ENCODE measurements at regions not wholly inside any gene's neighbourhood (a gene's known extent, or its start where the extent isn't known, plus 50 kb on each side); places are given as distances from the start of the nearest gene placed in this dataset.

GRCh38 chr2:237016121-237016915, 69.4 kb upstream of the COPS8 start:
- TF ChIP-seq GATA3 (IDR thresholded peaks at IDR 0.05; ENCODE audit: low read depth, low read length) (no peak), GATA2 (IDR thresholded peaks at IDR 0.05; ENCODE audit: low read depth, low read length) (no peak)

DNA sequence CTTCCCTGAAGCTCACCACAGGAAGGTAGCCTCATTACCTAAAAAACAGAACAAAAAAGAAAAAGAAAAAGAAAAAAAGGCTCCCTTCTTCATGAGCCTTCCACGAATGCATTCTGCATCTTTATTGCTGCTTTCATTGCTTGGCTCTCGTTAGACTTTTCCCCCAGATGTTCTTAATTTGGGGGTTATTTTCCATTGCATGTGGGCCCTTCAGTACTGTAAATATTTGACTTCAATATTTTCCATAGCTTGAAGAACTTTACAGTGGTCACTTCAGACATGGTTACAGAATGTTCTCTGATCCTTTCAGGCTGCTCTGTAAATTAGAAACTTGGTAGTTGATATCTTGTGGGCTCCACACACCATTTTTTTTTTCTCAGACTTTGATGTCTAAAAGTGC, 65.6 kb upstream of the COPS8 start:
- TF ChIP-seq GATA3 (IDR thresholded peaks at IDR 0.05; ENCODE audit: low read depth, low read length) (no peak), GATA2 (IDR thresholded peaks at IDR 0.05; ENCODE audit: low read depth, low read length) (no peak)

DNA sequence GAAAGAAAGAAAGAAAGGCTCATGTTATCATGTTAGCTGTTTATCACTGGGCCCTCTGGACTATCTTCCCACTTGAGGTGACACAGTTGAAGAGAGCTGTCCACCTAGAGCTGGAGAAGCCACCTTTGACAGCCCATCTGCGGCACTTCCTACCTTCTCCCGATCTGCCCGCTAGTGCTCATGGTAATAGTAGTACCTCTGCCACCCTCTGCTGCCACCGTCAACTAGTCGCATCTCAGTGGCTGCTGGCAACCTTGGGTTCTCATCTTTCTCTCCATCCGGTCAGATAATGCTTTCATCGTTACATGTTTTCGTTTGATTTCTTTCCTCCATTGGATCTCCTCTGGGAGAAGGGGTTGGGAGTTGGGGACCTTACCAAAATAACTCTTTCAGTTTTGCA, 63.2 kb upstream of the COPS8 start:
- TF ChIP-seq GATA3 (IDR thresholded peaks at IDR 0.05; ENCODE audit: low read depth, low read length) (no peak), GATA2 (IDR thresholded peaks at IDR 0.05; ENCODE audit: low read depth, low read length) (no peak)

DNA sequence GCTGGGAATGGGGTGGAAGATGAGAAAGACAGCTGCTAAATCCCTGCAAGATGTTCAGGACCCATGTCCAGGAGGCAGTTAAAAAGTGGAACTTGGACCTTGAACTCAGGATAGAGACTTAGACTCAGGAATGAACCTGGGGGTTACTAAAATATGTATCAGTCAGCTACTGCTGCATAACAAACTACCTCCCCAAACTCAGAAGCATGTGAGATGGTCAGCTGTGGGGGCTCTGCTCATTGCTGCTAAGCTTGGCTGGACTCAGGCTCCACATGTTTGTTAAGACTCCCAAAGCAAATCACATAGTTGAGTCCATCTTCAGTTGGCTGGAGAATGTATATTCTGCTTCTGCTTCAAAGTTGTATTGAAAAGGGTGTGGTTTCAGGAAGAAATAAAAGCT, 61.4 kb upstream of the COPS8 start:
- TF ChIP-seq GATA3 (IDR thresholded peaks at IDR 0.05; ENCODE audit: low read depth, low read length) (no peak), GATA2 (IDR thresholded peaks at IDR 0.05; ENCODE audit: low read depth, low read length) (no peak)

GRCh38 chr2:237025090-237025865, 60.4 kb upstream of the COPS8 start:
- TF ChIP-seq GATA3 (IDR thresholded peaks at IDR 0.05; ENCODE audit: low read depth, low read length) = no peak
- no peak for TF ChIP-seq GATA2 (IDR thresholded peaks at IDR 0.05; ENCODE audit: low read depth, low read length)

DNA sequence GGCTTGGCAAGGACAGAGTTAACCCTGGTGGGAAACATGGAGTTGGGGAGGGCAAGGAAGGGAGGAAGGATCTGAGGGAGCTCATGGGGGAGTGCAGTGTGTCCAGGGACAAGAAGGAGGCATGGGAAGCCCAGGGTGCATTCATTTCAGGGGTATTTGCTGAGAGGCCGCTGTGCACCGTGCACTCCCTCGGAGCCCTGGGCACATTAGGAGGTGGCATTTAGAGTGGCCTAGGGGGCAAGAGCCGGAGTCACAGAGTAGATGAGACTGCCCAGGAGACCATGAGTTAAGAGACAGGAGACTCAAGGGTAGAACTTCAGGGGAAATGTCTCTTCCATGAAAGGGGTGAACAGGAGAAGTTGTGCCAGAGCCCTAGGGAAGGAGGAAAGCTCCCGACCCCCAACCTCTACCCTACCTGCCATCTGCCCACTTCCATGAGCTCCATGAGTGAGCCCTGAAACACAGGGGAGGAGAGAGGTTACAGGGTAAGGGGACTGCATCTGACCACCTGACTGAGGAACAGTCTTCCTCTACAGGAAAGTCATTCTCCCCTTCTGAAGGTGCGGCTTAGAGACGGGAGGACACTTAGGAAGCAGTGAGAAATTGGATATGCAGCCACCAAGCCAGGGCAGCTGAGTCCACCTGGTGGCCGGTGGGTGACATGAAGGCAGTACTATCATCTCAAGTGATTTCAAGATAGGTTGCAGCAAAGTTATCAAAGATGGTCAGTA, 58.5 kb upstream of the COPS8 start:
- no peak for TF ChIP-seq GATA3 (IDR thresholded peaks at IDR 0.05; ENCODE audit: low read depth, low read length)
- TF ChIP-seq GATA2 (IDR thresholded peaks at IDR 0.05; ENCODE audit: low read depth, low read length) = no peak

DNA sequence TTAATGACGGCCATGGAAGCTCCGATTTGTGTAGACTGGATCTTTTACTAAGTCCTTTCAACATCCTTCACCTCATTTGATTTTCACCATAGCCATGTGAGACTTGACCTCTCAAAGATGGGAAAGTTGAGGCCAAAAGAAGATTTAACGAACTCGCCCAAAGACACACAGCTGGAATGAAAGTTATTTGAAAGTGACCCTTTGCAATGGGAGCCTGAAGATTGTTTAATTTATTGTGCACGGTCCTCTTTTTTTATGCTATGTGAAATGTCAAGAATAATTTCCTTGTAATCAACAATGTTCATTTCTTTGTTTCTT, 58.0 kb upstream of the COPS8 start:
- TF ChIP-seq GATA3 (IDR thresholded peaks at IDR 0.05; ENCODE audit: low read depth, low read length) (no peak), GATA2 (IDR thresholded peaks at IDR 0.05; ENCODE audit: low read depth, low read length) (no peak)

DNA sequence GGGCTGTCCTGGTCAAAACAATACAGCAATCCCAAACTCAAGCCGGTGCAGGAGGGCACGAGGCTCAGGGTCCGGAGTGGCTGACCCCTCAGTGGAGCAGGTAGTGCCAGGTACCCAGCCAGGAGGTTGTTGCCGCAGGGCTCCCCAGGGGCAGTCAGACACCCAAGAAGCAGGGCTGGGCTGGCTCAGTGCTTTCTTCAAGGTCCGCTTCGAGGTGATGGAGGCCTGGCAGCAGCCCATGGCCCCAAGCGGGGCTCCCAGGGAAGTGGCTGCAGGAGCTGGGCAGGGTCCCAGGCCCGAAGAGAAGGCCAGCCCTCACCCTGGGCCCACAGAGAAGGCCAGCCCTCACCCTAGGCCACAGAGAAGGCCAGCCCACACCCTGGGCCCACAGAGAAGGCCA, 55.3 kb upstream of the COPS8 start:
- TF ChIP-seq GATA3 (IDR thresholded peaks at IDR 0.05; ENCODE audit: low read depth, low read length) = no peak
- no peak for TF ChIP-seq GATA2 (IDR thresholded peaks at IDR 0.05; ENCODE audit: low read depth, low read length)

DNA sequence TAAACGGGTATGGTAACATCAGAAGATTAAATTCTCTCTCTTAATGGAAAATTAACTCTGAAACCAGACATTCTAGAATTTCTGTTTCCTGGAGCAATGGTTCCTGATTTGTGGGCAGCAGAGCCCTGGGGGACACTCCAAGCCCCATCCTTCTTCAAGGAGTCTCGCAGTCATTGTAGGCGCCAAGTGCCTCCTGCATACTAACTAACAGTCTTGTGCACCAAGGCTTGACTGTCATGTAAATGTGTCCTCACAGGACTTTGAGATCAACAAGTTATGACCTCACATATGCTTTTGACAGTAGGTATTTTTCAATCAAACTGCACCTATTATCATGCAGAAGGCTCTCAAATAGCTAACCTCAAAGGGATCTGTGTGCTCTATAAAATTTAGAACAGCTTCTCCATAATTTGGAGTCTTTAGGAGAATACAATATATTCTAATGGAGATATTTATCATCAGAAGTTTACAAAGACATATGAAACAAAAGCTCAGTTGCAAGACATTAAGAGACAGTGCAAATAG, 52.1 kb upstream of the COPS8 start:
- TF ChIP-seq GATA2 (IDR thresholded peaks at IDR 0.05; ENCODE audit: low read depth, low read length) (no peak), GATA3 (IDR thresholded peaks at IDR 0.05; ENCODE audit: low read depth, low read length) (no peak)

DNA sequence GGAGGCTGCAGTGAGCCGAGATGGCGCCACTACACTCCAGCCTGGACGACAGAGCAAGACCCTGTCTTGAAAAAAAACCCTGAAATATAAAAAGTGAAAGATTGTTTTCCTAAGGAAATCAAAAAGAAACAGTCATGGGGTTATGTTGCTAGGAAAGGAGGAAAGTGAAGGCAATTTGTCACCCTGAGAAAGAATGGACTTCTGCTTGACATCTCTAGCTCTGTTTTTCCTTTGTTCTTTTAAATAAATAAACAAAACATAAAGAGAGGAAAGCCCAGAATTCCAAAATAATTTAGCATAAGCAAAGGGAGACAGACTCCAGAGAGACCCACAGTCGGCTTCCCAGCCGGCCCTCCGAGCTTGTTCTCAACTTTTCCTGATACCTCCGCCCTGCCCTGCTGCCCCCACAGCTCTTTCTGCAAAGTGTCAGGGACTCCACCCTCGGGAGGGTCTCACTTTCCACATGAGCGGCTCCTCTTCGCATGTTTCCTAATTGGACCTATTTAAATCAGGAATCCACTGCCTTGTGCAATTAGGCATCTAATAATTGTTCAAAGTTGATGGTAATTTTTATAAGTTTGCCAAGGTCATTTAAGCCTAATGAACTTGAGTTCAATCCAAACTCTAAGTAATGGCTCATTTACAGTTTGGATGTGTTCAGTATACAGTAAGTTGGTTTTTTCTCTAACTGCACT, 49.8 kb upstream of the COPS8 start:
- TF ChIP-seq GATA3 (IDR thresholded peaks at IDR 0.05; ENCODE audit: low read depth, low read length) (no peak), GATA2 (IDR thresholded peaks at IDR 0.05; ENCODE audit: low read depth, low read length) (no peak)

Data from SH-SY5Y (cell line).